ENCODE measurements at regions not wholly inside any gene's neighbourhood (a gene's known extent, or its start where the extent isn't known, plus 50 kb on each side); places are given as distances from the start of the nearest gene placed in this dataset.
"Not testable (repeated sequence)": the region's sequence is repeated elsewhere in the genome, so short reads cannot be mapped to it uniquely, and the experiment has no call there.

- no peak for DNase-seq
Observed at GRCh38 chr9:110029429-110029955, 178.5 kb downstream of the C9orf152 start.

- DNase-seq: no peak
Observed at GRCh38 chr9:110029956-110030480, 177.9 kb downstream of the C9orf152 start.

- DNase-seq: no peak
Observed at GRCh38 chr9:110030632-110031031, 177.3 kb downstream of the C9orf152 start.

GRCh38 chr9:110031511-110032173, 176.3 kb downstream of the C9orf152 start:
- no peak for DNase-seq

GRCh38 chr9:110032532-110032931, 175.4 kb downstream of the C9orf152 start:
- DNase-seq: not testable (repeated sequence)

- no peak for DNase-seq
Observed at GRCh38 chr9:110033869-110034268, 174.1 kb downstream of the C9orf152 start.

- no peak for DNase-seq
Observed at GRCh38 chr9:110036286-110036685, 171.7 kb downstream of the C9orf152 start.

GRCh38 chr9:110040788-110041187, 167.2 kb downstream of the C9orf152 start:
- DNase-seq: no peak

GRCh38 chr9:110041452-110041851, 166.5 kb downstream of the C9orf152 start:
- DNase-seq: no peak

- no peak for DNase-seq
Observed at GRCh38 chr9:110047232-110047954, 160.6 kb downstream of the C9orf152 start.

GRCh38 chr9:110047955-110048402, 160.0 kb downstream of the C9orf152 start:
- DNase-seq: peak; percentile 45

- peak; percentile 62 for DNase-seq
Observed at GRCh38 chr9:110048403-110048975, 159.5 kb downstream of the C9orf152 start.

GRCh38 chr9:110048976-110049698, 158.8 kb downstream of the C9orf152 start:
- peak; percentile 15 for DNase-seq

- peak; percentile 12 for DNase-seq
Observed at GRCh38 chr9:110049699-110050450, 158.1 kb downstream of the C9orf152 start.

- DNase-seq: no peak
Observed at GRCh38 chr9:110050925-110051355, 157.0 kb downstream of the C9orf152 start.

GRCh38 chr9:110056062-110056461, 151.9 kb downstream of the C9orf152 start:
- no peak for DNase-seq

- peak; percentile 55 for DNase-seq
Observed at GRCh38 chr9:110058304-110058953, 149.5 kb downstream of the C9orf152 start.

GRCh38 chr9:110059461-110059860, 148.5 kb downstream of the C9orf152 start:
- DNase-seq: no peak

- no peak for DNase-seq
Observed at GRCh38 chr9:110064803-110065202, 143.2 kb downstream of the C9orf152 start.

GRCh38 chr9:110065532-110065931, 142.4 kb downstream of the C9orf152 start:
- DNase-seq: no peak

GRCh38 chr9:110066929-110067716, 140.8 kb downstream of the C9orf152 start:
- no peak for DNase-seq
